Cardiac fibroblast (primary cell): ENCODE measurements at regions not wholly inside any gene's neighbourhood (a gene's known extent, or its start where the extent isn't known, plus 50 kb on each side); places are given as distances from the start of the nearest gene placed in this dataset.
"Not testable (repeated sequence)": the region's sequence is repeated elsewhere in the genome, so short reads cannot be mapped to it uniquely, and the experiment has no call there.

ENCODE experiments used
- DNase-seq, 2 donors: peaks; one replicate each; pipeline versions ENCODE4 v3.0.0 to v3.0.0-alpha.2; 2010; ENCODE audit warnings: low read depth in 2 of 2
- H3K4me3 ChIP-seq, 2 donors: replicated peaks in 1 of 2; 1 replicate in 1 of 2; 2 replicates in 1 of 2; pipeline ENCODE4 v1.5.1; 2011; ENCODE audit warnings: low read depth in 2 of 2, low read length in 2 of 2, mild to moderate bottlenecking in 2 of 2, moderate library complexity in 1 of 2
- CTCF ChIP-seq: IDR thresholded peaks from one replicate; pipeline ENCODE4 v1.5.1; 2011; ENCODE audit warnings: low read depth, mild to moderate bottlenecking, low read length, inconsistent platforms

- no peak overlapping the region for H3K4me3 ChIP-seq
- no peak for TF ChIP-seq CTCF
- DNase-seq: no peak
These were observed 119.8 kb downstream of the TPR start for GRCh38 chr1:186255266-186255665.

GRCh38 chr1:186250529-186250928, 124.5 kb downstream of the TPR start:
- H3K4me3 ChIP-seq: no peak overlapping the region
- no peak for DNase-seq
- no peak for TF ChIP-seq CTCF

GRCh38 chr1:186248608-186249007, 126.4 kb downstream of the TPR start:
- H3K4me3 ChIP-seq, DNase-seq: not testable (repeated sequence)

GRCh38 chr1:186244825-186245224, 130.2 kb downstream of the TPR start:
- DNase-seq: peak; percentile 16 to 53
- TF ChIP-seq CTCF: peak; percentile 57
- no peak overlapping the region for H3K4me3 ChIP-seq
